ENCODE measurements at regions not wholly inside any gene's neighbourhood (a gene's known extent, or its start where the extent isn't known, plus 50 kb on each side); places are given as distances from the start of the nearest gene placed in this dataset.

DNA sequence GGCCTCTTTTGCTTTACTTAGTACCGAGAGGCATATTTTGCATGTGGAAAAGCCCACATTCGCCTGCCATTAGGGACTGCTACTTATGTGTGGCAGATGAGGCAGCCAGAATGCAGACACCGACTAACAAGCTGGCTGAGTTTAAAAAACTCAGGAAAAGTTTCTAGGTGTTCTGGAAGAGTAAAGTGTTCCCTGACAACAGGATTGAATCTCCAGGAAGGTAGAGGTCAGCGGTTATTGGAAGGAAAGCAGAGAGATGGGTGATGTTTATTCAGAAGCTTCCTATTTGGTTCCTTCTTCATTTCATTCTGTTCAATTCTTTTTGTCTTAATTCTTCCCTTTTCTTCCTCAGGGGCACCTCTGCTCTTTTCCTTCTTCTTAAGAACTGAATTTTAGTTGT, 206.9 kb upstream of the SNX7 start:
- TF ChIP-seq, protein P1, sequence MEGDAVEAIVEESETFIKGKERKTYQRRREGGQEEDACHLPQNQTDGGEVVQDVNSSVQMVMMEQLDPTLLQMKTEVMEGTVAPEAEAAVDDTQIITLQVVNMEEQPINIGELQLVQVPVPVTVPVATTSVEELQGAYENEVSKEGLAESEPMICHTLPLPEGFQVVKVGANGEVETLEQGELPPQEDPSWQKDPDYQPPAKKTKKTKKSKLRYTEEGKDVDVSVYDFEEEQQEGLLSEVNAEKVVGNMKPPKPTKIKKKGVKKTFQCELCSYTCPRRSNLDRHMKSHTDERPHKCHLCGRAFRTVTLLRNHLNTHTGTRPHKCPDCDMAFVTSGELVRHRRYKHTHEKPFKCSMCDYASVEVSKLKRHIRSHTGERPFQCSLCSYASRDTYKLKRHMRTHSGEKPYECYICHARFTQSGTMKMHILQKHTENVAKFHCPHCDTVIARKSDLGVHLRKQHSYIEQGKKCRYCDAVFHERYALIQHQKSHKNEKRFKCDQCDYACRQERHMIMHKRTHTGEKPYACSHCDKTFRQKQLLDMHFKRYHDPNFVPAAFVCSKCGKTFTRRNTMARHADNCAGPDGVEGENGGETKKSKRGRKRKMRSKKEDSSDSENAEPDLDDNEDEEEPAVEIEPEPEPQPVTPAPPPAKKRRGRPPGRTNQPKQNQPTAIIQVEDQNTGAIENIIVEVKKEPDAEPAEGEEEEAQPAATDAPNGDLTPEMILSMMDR (IDR thresholded peaks at IDR 0.05): no peak
- TF ChIP-seq MAFK (IDR thresholded peaks at IDR 0.05; ENCODE audit: partially characterized antibody) (no peak), EP300 (IDR thresholded peaks at IDR 0.05) (no peak), MYC (IDR thresholded peaks at IDR 0.05; ENCODE audit: borderline replicate concordance, low read length) (no peak), SMC3 (IDR thresholded peaks at IDR 0.05) (no peak)
